ENCODE measurements at regions not wholly inside any gene's neighbourhood (a gene's known extent, or its start where the extent isn't known, plus 50 kb on each side); places are given as distances from the start of the nearest gene placed in this dataset.
A peak's percentile ranks its signal among the peaks of the same experiment; 100 is the strongest.

GRCh38 chr2:19607400-19607799, 249.0 kb upstream of the OSR1 start:
- DNase-seq (ENCODE audit: low spot score): peak; percentile 60

DNA sequence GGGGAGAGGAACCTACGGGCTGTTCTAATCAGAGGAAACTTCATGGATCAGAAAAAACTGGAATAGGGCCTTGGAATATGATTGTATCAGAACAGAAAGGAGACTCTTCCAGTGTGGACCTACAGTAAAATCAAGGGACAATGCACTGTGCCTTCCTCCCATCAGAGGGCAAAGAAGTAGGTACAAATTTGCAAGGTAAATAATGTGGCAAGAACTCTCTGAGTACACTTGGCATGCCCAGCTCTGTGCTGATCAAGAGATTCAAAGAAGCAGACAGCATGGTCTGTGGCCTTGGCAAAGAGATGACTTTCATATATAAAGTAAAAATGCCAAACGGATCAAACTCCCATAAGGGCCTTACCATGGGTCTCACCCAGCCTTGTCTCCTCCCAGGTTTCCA, 242.6 kb upstream of the OSR1 start:
- DNase-seq (ENCODE audit: low spot score): no peak

DNA sequence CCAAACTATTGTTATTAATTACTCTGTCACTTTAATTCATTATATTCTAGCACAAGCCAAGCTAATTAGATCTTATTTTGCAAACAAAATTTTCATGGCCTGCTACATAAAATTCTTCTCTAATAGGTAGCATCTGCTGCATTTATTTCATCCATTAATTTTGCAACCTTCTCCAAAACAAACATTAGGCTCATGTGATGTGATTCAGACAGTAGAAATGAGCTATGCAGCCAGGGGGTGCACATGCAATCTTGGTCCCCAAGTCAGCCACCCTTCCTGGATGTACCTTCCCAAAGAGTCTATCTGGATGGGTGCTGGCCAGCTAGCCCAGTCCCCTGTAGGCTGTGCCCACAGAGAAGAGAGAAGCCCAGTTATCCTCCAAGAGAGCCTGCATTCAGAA, 242.1 kb upstream of the OSR1 start:
- DNase-seq (ENCODE audit: low spot score): no peak

DNA sequence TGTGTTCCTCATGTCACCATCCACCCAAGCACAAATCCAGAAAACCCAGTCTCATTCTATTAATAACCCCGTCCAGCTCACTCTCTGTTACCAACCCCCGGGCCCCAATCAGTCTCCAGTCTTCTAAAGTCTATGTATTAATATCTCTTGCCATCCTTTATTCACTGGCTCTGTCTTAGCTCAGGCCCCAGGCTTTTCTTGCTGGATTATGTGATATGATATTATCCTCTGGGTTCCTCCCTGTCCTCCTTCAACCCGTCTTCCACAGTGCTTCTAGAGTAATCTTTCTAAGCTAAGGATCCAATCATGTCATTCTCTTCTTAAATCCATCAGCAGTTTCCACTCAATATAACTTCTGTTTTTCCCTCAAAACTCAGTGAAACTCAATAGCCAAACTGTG, 240.5 kb upstream of the OSR1 start:
- DNase-seq (ENCODE audit: low spot score): no peak

DNA sequence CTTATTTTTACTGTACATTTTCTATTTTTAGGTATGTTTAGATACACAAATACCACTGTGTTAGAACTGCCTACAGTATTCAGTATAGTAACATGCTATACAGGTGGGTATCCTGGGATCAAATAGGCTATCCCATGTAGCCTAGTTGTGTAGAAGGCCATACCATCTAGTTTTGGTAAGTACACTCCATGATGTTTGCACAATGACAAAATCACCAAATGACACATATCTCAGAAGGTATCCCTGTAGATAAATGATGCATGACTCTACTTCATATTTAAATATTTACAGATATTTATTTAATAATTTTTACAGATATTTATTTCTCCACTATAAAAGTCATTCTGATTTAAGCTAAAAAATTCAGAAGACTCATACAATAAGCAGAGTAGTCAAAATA, 233.8 kb upstream of the OSR1 start:
- no peak for DNase-seq (ENCODE audit: low spot score)

- DNase-seq (ENCODE audit: low spot score): no peak
Observed at GRCh38 chr2:19589791-19590190, 231.4 kb upstream of the OSR1 start.

- peak; percentile 42 for DNase-seq (ENCODE audit: low spot score)
Observed at GRCh38 chr2:19580830-19581229, 222.4 kb upstream of the OSR1 start.

DNA sequence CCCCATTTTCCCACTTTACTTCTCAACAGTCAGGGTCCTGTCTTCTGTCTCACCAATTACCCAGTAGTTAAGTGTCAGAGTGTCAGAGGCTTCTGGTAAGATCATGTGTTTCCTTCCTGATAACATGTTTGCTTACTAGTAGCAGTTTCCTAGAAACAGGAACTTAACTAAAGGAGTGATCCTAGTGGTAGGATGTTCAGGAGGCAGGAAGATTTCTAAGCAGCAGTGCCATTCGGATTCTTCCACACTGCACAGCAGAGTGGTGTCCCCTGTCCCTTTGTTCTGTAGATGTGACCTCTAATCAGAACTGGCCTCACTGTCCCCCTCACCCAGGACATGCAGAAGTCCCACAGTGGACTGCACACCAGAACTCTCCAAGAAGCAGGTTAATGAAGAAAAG, 221.8 kb upstream of the OSR1 start:
- no peak for DNase-seq (ENCODE audit: low spot score)

GRCh38 chr2:19579461-19579860, 221.0 kb upstream of the OSR1 start:
- no peak for DNase-seq (ENCODE audit: low spot score)

- no peak for DNase-seq (ENCODE audit: low spot score)
Observed at GRCh38 chr2:19577723-19578122, 219.3 kb upstream of the OSR1 start.

DNA sequence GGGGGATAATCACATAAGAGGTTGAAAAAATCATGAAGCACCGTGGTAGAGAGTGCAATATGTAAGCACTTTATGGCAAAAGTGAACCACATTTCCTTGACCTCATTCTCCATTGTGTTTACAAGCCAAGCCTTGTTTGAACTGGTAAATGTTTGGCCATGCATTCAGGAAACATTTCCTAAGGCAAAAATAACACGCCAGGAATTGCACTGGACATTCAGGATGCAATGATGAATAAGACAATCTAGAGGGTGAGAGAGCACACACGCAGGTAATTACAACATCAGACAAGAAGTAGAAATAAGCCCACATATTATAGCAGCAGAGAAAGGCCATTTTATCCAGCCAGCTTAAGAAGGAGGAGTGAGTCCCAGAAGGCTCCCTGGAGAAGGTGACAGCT, 218.0 kb upstream of the OSR1 start:
- no peak for DNase-seq (ENCODE audit: low spot score)

DNA sequence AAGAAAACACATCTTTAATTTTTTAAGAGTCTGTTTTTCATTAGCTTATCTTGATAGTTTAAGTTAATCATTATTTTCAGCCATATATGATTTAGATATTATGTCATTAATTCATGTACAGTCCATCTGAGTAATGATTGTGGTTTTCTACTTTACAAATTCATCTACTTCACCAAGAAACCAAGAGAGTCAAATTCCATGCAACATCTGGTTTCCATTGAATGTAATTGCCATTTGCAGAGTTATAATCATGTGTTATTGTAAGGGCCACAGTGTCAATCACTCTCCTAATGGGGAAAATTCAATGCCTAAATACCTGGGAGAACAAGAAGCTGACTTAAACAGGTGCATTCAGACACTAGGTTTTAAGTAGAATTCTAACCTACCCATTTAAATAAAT, 217.2 kb upstream of the OSR1 start:
- DNase-seq (ENCODE audit: low spot score): no peak

GRCh38 chr2:19574778-19575260, 216.4 kb upstream of the OSR1 start:
- DNase-seq (ENCODE audit: low spot score): peak; percentile 90

DNA sequence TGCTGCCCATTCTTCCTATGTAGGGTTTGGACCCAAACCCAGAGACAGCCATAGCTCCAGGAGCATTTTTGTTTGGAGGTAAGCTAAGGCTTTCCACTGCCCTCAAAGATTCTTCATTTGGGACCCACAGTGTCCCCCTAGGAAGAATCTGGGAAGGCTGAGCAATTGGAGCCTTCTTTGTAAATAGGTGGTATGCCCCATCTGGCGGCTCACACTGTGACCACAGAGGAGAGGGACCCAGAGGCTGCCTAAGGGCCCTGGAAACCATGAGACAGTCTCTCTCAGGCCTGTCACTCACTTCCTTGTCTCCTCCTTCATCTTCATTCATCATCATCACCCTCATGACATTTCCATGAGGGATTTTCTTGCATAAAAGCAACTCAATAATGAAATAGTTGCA, 215.4 kb upstream of the OSR1 start:
- peak; percentile 21 for DNase-seq (ENCODE audit: low spot score)

- DNase-seq (ENCODE audit: low spot score): no peak
Observed at GRCh38 chr2:19571773-19572172, 213.3 kb upstream of the OSR1 start.

DNA sequence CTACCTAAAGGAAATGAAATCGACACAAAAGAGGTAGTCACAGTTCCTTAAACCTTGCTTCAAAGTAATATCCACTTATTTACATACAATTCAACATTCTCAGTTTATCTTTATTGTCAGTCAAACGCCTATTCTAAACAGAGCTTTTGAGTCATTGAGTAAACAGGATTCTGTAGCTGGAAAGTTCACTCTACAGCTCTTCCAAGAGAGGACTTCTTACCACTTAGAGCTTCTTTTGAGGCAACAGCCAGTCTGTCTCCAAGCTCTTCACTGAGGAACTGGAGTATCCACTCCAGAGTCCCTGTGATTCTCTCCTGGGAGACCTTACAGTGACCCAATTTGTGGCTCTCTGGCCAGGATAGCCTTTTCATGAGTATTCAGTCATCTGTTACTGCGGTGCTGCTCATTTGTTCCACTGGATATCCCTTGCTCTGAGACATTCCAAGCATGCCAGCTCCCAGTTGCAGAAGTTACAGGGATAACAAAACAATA, 210.9 kb upstream of the OSR1 start:
- no peak for DNase-seq (ENCODE audit: low spot score)

GRCh38 chr2:19568809-19569208, 210.4 kb upstream of the OSR1 start:
- no peak for DNase-seq (ENCODE audit: low spot score)

GRCh38 chr2:19560785-19561184, 202.4 kb upstream of the OSR1 start:
- no peak for DNase-seq (ENCODE audit: low spot score)

DNA sequence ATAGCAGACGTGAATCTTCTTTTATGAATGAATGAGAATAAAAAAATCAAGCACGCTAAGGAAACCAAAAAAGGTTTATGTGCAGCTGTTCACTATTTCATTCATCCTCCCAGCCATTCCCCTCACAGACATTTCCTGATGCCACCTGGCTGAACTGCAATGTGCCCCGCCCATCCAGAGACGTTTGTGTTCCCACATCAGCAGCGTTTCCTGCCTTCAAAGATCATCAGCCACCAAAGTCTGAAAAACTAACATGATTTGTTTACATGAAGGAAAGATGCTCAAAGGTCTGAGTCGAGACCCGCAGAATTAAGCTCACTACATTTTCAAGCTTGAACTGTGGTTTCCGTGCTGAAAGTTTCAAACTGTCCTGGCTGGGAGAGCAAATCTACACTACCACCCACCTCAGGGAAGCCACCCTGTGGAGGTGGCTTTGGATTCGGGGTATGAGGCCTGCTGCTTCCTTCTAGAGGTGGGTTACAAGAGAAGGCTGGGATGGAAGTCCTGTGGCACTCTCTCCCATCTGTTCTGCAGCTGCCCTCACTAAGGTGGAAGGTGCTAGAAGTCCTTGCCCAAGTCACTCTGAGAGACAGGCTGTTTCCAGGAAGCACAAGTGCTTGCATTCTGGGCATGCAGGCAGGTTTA, 201.3 kb upstream of the OSR1 start:
- no peak for DNase-seq (ENCODE audit: low spot score)

DNA sequence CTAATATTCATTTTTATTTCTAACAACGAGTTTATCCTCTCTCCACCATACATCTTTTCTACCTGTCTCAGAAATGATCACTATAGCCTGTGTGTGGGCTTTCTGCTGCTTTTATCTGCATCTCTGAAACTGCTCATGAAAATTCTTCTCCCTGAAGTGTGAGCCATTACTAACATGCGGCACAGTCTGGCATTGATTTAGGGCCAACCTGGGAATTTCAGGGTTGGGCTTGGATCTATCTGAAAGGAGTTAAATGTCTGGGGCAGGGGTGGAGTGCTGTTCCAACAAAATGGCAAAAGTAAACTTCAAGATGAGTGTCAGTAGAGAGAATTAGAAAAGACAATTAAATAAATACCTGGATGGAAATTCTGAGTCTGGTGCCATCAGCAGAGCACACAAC, 198.2 kb upstream of the OSR1 start:
- DNase-seq (ENCODE audit: low spot score): no peak

DNA sequence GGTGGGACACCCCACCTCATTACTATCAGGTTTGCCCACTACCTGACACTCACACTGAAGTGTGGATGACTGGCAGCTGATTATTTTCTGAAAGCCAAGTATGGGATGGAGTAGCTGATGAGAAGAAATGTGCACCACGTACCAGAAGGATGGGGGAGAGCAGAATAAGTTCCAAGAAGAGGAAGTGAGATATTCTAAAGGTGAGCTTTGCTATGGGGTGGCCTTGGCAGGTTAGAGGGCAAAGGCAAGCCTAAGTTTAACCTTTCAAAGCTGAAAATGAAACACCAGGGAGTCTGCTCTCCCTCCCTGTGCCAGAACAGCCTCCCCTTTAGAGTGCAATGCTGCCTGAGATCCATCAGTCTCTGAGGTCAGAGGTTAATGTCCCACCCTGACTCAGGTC, 196.1 kb upstream of the OSR1 start:
- DNase-seq (ENCODE audit: low spot score): no peak

- DNase-seq (ENCODE audit: low spot score): no peak
Observed at GRCh38 chr2:19552270-19552669, 193.8 kb upstream of the OSR1 start.

DNA sequence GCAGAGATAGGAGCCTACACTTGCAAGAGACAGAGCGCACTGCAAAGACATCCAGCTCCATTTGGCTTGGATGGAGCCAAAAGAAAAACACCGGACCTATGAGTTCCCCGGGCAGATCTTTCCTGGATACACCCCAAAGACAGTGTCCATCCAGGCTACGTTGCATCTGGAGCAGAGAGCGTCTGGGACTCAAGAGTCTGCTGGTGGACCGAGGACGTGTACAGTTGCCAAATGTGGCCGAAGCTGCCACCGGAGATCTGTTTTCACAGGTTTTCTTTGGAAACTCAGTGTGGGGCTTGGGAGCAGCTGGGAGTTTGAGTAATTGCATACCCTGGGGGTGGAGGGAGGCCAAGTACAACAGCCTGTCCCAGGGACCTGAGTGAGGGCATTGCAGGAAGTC, 192.3 kb upstream of the OSR1 start:
- DNase-seq (ENCODE audit: low spot score): no peak

DNA sequence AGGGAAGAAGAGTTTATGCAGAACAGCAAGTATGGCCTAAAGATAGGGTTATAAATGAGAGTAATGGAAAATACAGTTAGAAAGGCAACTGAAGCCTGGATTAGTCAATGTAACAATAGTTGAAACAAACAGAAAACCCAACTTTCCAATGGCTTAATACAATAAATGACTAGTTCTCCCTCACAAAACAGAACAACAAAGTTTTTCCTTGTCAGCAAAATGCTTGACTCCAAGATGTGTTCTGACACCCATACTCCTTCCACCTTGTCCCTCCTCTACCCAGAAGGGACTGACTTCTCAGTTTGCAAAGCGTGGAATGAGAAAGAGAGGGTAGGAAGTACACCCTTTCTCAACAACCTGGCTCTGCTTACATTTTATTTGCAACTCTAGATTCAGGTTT, 191.4 kb upstream of the OSR1 start:
- no peak for DNase-seq (ENCODE audit: low spot score)
